NCI-H510A (cell line): ENCODE measurements at regions not wholly inside any gene's neighbourhood (a gene's known extent, or its start where the extent isn't known, plus 50 kb on each side); places are given as distances from the start of the nearest gene placed in this dataset.
"Not testable (repeated sequence)": the region's sequence is repeated elsewhere in the genome, so short reads cannot be mapped to it uniquely, and the experiment has no call there.

Experiments used
- DNase-seq: peaks from one replicate; lab custom pipeline; 2025; lab: John Stamatoyannopoulos, UW

DNA sequence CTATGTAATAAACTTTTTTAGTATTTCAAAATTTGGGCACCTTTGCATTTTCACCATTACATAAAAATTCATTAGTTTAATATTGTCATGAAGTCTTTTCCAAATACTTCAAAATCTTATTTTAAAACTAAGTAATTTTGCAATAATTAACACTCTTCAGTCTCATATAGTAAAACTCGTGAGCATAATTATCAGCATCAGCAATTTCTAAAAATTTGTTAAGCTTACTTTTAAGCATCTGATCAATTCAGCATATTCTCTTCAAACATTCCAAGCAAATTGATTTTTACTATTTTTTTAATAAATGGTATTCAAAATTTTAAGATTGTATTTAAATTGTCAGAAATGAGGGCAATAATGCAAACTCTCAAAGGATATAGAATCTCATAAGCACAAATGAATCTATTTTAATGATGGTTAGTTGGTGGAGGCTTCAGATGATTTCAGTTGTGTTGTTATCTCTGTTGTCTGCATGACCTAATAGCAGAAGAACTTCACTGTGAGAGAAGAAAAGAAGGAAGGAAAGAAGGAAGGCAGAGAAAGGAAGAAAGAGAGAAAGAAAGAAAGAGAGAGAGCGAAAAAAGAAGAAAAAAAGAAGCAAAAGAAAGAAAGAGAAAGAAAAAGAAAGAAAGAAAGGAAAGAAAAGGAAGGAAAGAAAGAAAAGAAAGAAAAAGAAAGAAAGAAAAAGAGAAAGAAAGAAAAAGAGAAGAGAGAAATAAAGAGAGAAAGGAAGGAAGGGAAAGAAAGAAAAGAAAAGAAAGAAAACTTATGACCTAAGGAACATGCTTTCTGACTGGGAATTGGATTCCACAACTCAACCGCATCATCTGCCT, 860.5 kb downstream of the NCAM2 start:
- DNase-seq, result no peak

DNA sequence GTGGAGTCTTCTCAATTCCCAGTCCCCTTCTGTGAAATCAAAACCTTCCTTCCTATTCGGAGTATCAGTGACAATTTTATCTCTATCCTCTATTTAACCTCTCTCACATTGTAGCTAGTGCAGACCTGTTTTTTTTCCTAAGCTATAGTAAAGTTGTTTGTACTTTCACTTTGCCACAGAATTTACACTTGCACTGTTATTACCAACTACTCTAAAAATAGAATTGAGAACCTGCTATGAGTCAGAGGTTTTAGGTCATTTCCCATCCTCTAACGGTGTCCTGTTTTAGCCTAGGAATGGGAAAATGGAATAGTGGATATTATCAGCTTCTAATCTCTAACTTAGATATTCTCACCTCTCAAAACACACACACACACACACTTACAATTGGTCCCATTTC, 862.7 kb downstream of the NCAM2 start:
- DNase-seq, result no peak

DNA sequence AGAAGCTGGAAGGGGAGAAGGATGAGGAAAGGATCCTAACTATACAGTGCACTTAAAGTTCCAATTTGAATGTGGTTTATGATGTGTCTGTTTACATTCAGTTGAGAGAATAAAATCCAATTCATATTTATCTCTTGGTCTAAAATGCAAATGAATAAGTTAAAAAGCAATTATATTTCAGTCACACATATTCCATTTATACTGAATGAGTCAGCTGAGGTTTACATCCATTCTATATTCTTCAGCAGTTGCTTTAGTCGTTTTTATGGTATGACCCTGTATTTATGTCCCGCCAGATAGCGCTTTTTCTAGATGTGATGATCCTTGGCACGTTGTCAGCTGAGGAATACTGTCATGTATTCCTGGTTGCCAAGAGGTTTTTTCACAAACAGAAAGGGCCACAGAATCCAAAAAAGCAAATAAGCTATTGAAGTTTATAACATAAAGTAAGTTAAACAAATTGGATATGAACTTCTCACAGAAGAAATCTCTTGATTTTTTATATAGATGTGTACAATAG, 866.2 kb downstream of the NCAM2 start:
- DNase-seq, result no peak

DNA sequence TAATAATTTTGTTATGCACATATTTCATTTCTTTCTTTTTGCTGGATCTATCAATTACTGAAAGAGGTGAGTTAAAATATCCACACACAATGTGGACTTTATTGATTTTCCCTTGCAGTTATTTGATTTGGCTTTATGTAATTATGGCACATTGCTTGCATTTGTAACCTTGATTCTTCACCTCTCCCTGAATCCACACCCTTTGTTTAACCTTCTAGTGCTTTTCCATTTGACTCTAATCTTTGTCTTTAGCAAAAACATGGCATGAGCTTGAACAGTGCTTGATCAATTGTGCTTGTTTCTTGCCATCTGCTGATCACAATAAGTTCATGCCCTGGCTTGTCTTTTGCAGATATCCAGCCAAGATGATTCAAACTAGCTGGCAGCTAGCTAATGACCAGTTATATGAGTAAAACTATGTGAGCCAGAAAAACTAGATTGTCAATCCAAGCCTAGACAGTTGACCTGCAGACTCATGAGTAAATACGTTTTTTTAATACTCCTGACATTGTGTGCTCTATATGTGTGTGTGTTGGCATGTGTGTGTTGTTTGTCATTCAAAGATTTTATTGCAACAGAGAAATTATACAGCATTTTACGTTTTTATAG, 899.2 kb downstream of the NCAM2 start:
- no peak for DNase-seq

DNA sequence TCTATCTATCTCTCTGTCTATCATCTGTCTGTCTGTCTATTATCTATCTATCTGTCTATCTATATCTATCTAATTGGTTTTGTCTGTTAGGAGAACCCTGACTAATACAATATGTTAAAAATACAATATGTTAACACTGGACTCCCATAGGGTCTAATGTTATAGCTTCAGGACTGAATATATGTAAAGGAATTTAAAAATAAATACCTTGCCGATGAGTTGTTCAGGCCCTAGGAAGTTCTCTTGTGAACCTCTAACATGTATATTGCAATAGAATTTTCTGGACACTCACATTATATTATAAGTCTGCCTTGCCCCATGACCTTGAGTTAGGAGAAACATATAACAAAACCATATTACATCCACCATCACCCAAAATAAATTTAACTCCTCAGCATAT, 900.6 kb downstream of the NCAM2 start:
- no peak for DNase-seq

DNA sequence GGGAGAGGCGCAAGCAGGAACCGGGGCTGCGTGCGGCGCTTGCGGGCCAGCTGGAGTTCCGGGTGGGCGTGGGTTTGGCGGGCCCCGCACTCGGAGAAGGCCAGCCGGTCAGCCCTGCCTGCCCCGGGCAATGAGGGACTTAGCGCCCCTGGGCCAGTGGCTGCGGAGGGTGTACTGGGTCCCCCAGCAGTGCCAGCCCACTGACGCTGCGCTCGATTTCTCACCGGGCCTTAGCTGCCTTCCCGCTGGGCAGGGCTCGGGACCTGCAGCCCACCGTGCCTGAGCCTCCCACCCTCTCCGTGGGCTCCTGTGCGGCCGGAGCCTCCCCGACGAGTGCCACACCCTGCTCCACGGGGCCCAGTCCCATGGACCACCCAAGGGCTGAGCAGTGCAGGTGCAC, 904.2 kb downstream of the NCAM2 start:
- not testable (repeated sequence) for DNase-seq

DNA sequence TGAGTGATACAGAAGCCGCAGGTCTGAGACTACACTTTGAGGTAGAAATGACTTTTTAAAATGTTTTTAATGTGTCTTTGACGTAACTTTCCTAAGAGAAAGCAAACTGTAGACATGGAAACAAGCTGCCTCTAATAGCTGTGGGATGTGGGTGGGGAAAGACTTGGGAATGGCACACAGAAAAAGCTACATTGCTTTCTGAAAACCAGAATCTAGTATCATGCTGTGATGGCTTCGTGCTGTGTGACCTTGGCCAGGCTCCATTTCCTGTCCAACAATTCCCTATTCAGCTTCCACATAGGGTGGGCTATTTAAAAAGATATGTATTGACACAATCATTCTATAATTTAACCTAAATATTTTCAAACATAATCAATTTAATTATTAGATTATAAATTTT, 909.1 kb downstream of the NCAM2 start:
- DNase-seq, result no peak

DNA sequence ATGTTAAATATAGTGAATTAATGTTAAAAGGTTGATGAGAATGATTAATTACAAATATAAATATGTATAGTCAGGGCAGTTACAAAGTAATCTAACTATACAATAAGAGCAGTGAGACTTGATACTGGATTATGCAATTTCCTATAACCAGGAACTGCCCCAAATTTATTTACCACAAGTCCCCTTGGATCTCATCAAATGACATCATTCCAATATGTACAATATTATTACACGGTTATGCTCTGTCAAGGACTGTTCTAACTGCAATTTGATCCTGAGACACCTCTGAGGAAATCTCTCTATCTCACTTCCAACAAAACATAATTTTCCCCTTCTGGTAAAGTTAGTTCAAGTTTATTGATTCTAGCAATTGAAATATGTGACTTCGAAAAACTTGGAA, 917.6 kb downstream of the NCAM2 start:
- DNase-seq, result no peak

DNA sequence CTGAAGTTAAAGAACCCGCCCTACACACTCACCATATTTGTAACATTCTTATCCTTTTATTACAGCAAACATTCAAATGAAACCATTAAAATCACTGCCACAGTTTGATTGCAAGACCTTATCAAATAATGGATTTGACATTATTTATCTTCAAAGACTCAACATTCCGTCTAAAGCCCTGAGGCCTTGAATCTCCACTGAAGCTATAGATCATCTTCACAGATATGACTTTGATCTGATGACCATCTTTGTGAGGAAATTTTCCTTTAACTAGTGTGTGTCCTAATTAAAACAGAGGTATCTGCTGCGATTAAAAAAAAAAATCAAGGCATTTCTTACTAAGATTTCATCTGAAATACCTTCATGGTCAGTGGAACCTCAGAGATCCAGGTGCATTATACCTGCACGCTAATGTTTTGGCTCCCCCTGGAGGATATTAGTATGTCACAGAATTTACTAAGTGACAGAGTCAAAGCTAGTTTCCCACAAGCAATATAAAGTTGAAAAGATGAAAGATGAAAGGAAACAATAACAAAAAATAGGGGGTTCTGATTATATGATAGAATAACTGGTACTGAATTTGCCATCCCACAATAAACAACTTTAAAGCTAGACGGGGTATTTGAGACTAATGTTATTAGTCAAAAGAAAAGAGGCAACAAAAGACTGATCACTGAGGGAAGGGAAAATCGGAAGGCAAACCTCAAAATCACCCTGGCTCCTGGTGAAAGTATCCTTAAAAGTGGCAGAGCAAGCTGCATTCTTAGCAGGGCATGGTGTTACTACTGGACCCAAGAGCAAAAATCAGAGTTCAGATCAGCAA, 923.4 kb downstream of the NCAM2 start:
- DNase-seq, result no peak

DNA sequence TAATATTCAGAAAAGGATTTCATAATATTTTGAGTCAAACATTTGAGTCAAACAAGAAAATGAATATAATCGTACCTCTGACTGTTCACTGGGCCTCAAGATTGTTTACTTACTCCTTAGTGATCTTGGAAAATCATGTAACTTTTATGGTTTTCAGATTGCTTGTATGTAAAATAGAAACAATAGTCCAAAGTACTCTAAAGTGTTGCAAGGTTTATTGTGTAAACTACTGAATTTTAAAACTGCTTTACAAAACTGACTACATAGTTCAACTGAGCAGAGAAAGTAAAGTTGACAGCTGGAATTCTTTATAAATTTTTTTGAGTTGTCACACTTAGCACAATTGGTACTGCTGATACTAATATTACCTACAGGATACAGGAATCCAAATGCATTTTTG, 931.0 kb downstream of the NCAM2 start:
- DNase-seq, result no peak

DNA sequence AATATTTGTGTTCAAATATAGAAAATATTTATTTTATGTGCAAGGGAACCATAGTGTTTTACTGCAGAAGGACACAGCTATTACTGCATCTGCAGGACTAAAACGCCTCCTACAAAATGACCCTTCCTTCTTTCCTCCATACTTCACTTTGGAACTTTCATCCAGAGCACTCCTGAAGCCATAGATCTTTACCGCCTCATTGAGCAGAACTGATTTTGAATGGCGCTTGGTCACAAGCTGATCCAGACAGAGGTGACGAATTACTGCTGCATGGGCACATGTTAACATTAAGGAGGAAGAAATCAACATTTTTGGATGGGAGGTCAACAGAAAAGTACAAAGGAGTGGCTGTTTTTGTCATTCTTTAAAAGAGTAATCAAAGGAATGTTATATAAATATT, 931.6 kb downstream of the NCAM2 start:
- no peak for DNase-seq

DNA sequence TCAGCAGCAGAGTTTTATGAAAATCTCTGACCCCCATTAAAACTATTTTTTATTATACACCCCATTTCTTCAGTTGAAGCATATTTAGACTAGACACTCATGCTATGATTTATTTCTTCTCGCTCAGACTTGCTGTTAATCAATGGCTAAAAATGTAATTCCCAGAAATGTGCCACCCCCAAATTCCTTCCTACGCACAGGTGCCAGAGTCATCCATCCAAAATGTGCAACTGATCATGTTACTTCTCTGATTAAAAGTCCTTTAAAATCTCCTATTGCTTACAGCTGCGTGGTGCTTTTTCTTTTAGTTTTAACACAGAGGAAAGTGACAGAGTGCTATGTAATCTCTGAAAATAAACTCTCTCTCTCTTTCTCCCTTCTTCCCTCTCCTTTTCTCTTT, 954.4 kb downstream of the NCAM2 start:
- DNase-seq, result no peak

DNA sequence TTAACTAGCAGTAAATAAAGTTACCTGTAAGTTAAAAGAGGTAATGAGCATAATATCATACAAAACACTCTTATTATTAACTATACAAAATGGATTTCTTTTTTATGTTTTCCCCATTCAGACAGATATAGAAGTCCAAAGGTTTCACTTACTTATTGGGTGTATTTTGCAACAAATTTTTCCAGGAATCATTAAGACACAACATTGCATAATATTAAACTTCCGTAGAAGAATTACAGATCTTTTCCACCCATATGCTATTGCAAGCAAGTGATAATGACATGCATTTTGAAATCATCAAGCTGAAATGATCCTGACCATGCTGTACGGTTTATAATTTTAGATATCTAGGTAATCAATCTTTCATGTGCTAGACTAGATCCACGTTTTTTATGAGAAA, 957.0 kb downstream of the NCAM2 start:
- no peak for DNase-seq

DNA sequence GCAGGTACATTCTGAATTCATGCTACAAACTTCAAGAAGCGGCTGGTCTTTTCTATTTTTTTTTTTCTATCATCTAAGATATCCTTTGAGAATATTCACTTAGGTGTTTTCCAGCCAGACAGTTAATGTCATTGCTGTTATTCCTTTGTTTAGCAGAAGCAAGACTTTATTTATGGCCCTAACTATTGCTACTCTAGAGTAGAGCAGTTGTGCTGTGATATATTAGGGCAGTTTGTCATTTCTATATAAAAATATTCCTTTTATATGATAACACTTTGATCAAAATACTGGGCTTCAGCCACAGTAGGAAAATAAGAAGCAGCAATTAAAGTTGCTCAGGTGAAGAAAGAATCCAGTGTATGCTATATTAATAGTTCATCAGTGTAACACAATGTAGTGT, 959.3 kb downstream of the NCAM2 start:
- DNase-seq, result no peak

DNA sequence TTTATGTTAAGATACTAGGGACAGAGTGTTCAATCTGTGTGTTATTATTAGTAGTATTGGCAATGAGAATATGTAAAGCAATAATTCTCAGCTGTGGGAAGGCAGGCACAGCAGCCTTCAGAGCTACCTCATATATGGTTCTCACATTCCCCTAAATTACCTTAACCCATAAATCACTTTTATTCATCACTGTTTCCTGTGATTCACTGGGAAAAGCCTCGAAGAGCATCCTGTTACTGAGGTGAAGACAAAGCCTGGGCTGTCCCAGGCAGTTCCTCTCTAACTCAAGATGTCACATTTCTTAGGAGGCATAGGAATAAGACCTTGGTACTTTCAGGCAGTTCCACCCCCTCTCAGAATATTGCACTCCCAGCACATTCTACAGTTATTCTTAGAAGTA, 965.7 kb downstream of the NCAM2 start:
- no peak for DNase-seq

DNA sequence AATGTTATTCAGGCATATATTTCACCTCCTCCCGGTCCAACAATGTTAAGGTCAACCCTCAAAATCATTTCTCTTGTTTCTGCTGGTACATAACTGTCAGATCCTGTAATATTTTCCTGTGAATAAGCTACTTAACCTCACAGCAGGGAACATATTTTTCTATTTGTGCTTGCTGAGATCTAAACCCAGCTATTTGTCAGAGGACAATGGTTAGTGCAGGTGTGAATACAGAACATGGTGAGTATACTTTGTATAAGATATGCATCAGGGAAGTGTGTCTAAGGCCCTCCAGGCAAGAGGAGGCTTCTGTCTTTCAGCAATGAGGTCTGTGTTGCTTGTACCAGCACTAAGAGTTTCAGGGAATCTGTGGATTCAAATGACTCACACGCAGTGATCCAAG, 970.6 kb downstream of the NCAM2 start:
- DNase-seq, result no peak

DNA sequence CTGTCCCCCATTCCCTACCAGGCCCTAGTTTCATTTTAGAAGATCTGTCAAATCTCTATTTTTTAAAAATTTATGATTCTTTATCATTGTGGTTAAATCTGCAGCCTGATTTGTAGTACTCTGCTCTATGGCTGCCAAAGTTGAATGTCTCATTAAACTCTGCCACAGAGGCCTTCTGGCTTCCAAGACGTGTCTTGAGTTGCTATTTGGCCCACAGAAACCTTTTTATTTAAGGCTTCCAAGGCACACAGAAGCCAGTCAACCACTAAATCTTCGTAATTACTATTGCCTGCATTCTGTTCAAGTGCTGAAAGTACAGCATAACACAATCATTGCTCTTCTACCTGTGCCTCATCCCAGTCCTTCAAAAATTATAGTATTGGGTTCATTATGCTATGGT, 971.0 kb downstream of the NCAM2 start:
- DNase-seq, result no peak

DNA sequence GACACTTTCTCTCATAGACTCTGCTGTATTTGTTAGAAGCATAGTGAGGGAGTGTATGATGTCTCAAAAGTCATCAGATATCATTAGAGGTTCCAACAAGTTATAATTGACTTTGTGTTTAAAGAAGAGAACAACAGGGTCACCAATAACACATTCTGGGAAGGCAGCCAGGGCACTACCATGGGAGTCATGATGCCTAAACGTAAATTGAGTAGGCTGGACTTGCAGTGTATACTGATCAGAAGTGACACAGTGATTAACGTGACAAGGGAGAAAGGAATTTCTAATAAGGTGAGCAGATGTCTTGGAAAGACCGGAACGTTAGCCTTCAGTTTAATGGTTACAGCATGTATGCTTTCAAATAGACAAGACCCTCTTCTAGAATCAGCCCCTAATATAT, 973.2 kb downstream of the NCAM2 start:
- no peak for DNase-seq

DNA sequence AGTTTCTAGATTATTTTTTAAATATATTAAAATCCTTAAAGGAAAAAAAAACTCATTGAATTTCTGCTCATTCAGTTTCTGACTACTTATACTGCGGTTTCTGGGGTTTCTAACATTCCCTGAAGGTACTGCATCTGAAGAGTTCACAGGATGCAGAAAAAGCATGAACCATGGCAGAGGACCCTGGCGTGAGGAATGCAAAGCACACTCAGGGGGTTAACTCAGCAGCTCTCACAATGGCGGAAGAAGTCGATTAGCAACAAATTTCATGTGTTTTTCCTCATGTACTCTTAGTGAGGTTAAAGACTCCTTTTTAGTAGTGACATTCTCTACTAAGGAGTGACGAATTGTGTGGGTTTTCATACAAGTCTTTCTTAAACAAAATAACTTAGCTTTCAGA, 975.6 kb downstream of the NCAM2 start:
- no peak for DNase-seq

DNA sequence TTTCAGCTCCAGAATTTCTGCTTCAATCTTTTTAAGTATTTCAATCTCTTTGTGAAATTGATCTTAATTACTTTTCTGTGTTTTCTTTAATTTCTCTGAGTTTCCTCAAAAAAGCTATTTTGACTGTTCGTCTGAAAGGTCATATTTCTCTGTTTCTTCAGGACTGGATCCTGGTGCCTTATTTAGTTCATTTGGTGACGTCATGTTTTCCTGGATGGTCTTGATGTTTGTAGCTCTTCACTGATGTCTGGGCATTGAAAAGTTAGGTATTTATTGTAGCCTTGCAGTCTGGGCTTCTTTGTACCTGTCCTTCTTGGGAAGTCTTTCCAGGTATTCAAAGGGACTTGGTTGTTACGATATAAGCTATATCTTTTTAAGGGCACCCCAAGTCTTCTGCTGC, 998.7 kb downstream of the NCAM2 start:
- no peak for DNase-seq

DNA sequence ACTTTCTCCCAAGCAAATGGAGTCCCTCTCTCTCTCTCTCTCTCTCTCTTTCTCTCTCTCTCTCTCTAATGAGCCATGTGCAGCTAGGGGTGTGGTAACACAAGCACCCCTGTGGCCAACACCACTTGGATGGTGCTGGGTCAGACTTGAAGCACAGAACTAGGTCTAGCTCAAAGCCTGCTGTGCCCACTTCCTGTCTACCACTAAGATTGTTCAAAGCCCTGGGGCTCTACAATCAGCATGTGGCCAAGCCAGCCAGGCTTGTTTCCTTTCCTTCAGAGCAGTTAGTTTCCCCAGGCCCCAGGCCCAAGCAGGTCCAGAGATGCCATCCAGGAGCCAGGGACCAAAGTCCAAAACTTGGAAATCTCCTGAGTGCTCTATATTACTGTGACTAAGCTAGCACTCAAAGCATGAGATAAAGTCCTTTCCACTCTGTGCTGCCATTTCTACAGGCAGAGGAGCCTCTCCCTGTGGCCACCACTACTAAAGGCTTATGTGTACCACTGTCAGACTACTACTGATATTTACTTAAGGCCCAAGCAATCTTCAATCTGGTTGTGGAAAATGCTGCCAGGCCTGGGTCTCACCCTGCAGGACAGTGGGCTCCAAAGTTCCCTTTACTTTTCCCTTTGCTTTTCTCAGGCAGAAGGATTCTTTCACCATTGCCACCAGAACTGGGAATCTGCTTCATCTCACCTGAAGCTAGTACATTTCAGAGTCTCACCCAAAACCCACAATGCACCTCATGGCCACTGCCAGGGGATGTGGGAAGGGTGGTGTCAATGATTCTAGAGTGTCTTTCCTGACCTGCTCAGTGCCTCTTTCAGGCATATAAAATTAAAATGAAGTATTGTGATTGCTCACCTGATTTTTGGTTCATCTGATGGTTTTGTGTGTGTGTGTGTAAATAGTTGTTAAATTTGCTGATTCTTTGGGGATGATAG, 999.5 kb downstream of the NCAM2 start:
- DNase-seq, result no peak

DNA sequence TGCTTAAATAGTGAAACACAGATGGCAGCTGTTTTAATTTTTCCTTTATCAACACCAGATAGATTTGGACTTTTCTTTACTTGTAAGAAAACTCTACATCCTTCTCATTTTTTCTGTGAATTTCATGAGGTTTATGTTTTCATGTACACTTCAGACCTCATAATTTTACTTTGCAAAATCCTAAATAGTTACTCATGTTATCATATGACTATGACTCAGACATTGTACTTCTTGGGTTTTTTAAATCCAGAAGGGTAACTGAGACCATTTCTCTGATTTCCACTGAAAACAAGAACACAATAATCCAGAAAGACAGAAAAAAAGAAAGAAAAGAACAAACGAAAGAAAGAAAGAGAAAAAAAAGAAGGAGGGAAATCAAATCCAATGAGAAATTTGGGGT, 1021.6 kb downstream of the NCAM2 start:
- DNase-seq, result no peak
